ENCODE measurements at regions not wholly inside any gene's neighbourhood (a gene's known extent, or its start where the extent isn't known, plus 50 kb on each side); places are given as distances from the start of the nearest gene placed in this dataset.

GRCh38 chr15:69754313-69754712 lies 301.7 kb downstream of the RPLP1 start:
- H3K36me3 ChIP-seq (replicated peaks in 1 of 2; ENCODE audit: insufficient read depth in 1 of 2, low read depth in 2 of 2) = no peaks in the 10 kb centered on the region
- no peak for ATAC-seq
- DNase-seq = no peak
- H3K4me3 ChIP-seq = no peak overlapping the region
- H3K27ac ChIP-seq = no peak overlapping the region
- H3K4me1 ChIP-seq = peaks cover 7% of the 10 kb centered on the region
- no peaks in the 10 kb centered on the region for H3K27me3 ChIP-seq
- intact Hi-C loops (cut with DNase I) = no loop called here
- no peaks in the 10 kb centered on the region for H3K9me3 ChIP-seq
- 96 to 97% methylated on average over 1 of the region's 1 CpG for WGBS, 2 donors
- no peak for TF ChIP-seq POLR2A (IDR thresholded peaks at IDR 0.05)
- no peak for TF ChIP-seq CTCF (IDR thresholded peaks at IDR 0.05)

GRCh38 chr15:69755551-69756310 lies 303.1 kb downstream of the RPLP1 start:
- DNase-seq (peak in 1 of 4 donors; percentile 27), ATAC-seq (no peak)
- intact Hi-C loops (cut with DNase I) = no loop called here
- Histone ChIP-seq H3K4me1 (peaks cover 7% of the 10 kb centered on the region), H3K36me3 (replicated peaks in 1 of 2; ENCODE audit: insufficient read depth in 1 of 2, low read depth in 2 of 2) (no peaks in the 10 kb centered on the region), H3K27me3 (no peaks in the 10 kb centered on the region), H3K4me3 (no peak overlapping the region), H3K9me3 (no peaks in the 10 kb centered on the region), H3K27ac (no peak overlapping the region)
- TF ChIP-seq POLR2A (IDR thresholded peaks at IDR 0.05) (no peak), CTCF (IDR thresholded peaks at IDR 0.05) (no peak)
- WGBS, 2 donors = 66 to 83% methylated on average over 7 of the region's 7 CpGs

GRCh38 chr15:69756440-69756839 lies 303.8 kb downstream of the RPLP1 start:
- H3K9me3 ChIP-seq = no peaks in the 10 kb centered on the region
- H3K27ac ChIP-seq = no peak overlapping the region
- no peaks in the 10 kb centered on the region for H3K27me3 ChIP-seq
- peaks cover 4% of the 10 kb centered on the region for H3K4me1 ChIP-seq
- H3K36me3 ChIP-seq (replicated peaks in 1 of 2; ENCODE audit: insufficient read depth in 1 of 2, low read depth in 2 of 2) = no peaks in the 10 kb centered on the region
- DNase-seq (no peak), ATAC-seq (no peak)
- intact Hi-C loops (cut with DNase I) = no loop called here
- 77 to 92% methylated on average over 3 of the region's 3 CpGs for WGBS, 2 donors
- no peak for TF ChIP-seq CTCF (IDR thresholded peaks at IDR 0.05)
- no peak for TF ChIP-seq POLR2A (IDR thresholded peaks at IDR 0.05)
- no peak overlapping the region for H3K4me3 ChIP-seq

- intact Hi-C loops (cut with DNase I) = no loop called here
- no peak overlapping the region for H3K27ac ChIP-seq
- no peak overlapping the region for H3K4me3 ChIP-seq
- no peak for DNase-seq
- WGBS, 2 donors = 90 to 95% methylated on average over 6 of the region's 6 CpGs
- H3K36me3 ChIP-seq (replicated peaks in 1 of 2; ENCODE audit: insufficient read depth in 1 of 2, low read depth in 2 of 2) = no peaks in the 10 kb centered on the region
- no peaks in the 10 kb centered on the region for H3K27me3 ChIP-seq
- TF ChIP-seq POLR2A (IDR thresholded peaks at IDR 0.05) (no peak), CTCF (IDR thresholded peaks at IDR 0.05) (no peak)
- ATAC-seq = no peak
- H3K4me1 ChIP-seq = no peaks in the 10 kb centered on the region
- H3K9me3 ChIP-seq = no peaks in the 10 kb centered on the region
Observed at GRCh38 chr15:69757186-69757585, 304.6 kb downstream of the RPLP1 start.

- H3K4me3 ChIP-seq = no peak overlapping the region
- no peaks in the 10 kb centered on the region for H3K27me3 ChIP-seq
- ATAC-seq = no peak
- intact Hi-C loops (cut with DNase I) = no loop called here
- H3K27ac ChIP-seq = no peak overlapping the region
- no peak for DNase-seq
- no peaks in the 10 kb centered on the region for H3K36me3 ChIP-seq (replicated peaks in 1 of 2; ENCODE audit: insufficient read depth in 1 of 2, low read depth in 2 of 2)
- H3K9me3 ChIP-seq = no peaks in the 10 kb centered on the region
- WGBS, 2 donors = 84 to 85% methylated on average over 2 of the region's 2 CpGs
- H3K4me1 ChIP-seq = no peaks in the 10 kb centered on the region
- no peak for TF ChIP-seq POLR2A (IDR thresholded peaks at IDR 0.05)
Observed at GRCh38 chr15:69758291-69758771, 305.7 kb downstream of the RPLP1 start.
